ENCODE measurements at regions not wholly inside any gene's neighbourhood (a gene's known extent, or its start where the extent isn't known, plus 50 kb on each side); places are given as distances from the start of the nearest gene placed in this dataset.

- TF ChIP-seq CTCF (IDR thresholded peaks at IDR 0.05; ENCODE audit: borderline replicate concordance, extremely low read depth, low read length, poor library complexity, severe bottlenecking): no peak
- TF ChIP-seq EZH2 (IDR thresholded peaks at IDR 0.05; ENCODE audit: borderline replicate concordance, low read depth, low read length, severe bottlenecking): no peak
Observed at GRCh38 chr18:30746224-30746623, 296.3 kb downstream of the DSC3 start.
